ENCODE measurements at regions not wholly inside any gene's neighbourhood (a gene's known extent, or its start where the extent isn't known, plus 50 kb on each side); places are given as distances from the start of the nearest gene placed in this dataset.
"Not testable (repeated sequence)": the region's sequence is repeated elsewhere in the genome, so short reads cannot be mapped to it uniquely, and the experiment has no call there.

DNA sequence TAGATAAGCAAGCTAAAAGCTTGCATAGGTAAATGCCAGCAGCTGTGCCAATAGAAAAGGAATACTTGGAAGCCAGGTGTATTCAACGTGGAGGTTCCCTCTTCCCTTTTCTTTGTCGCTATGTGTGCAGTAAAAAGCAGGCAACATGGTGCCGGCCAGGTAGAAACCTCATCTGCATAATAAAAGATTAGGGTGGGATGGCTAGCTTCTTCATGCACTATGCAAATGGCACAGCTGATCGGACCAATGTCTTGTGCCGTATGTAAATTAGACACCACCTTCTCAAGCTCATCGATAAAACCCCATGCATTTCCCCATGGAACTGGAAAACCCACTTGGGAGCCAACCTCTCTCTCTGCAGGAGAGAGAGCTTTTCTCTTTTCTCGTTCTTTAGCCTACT lies 150.9 kb upstream of the FOXK1 start:
- H3K27me3 Mint-ChIP-seq (ENCODE audit: low read depth) = peaks cover 3% of the 10 kb centered on the region
- peaks cover 3% of the 10 kb centered on the region; the same call in 1 of the 2 replicates for H3K4me1 ChIP-seq (ENCODE audit: insufficient read depth, low read length)
- no peak overlapping the region for H3K23ac ChIP-seq (ENCODE audit: insufficient read length, low read depth, low read length)
- no peak for TF ChIP-seq CTCF (conservative IDR thresholded peaks at IDR 0.05)
- H3K9ac ChIP-seq (ENCODE audit: extremely low read depth, insufficient read length, low read length) = no peak overlapping the region
- no peak overlapping the region for H4K5ac ChIP-seq (ENCODE audit: insufficient read length, low read depth, low read length)
- H2AK5ac ChIP-seq (ENCODE audit: insufficient read length, low read length) = no peak overlapping the region
- no CpG with 5 or more reads among the region's 7 CpGs for WGBS (ENCODE audit: extremely low coverage, insufficient read length, low lambda C conversion rate)
- no peak overlapping the region for H4K91ac ChIP-seq (ENCODE audit: insufficient read length, low read depth, low read length)
- H3K4ac ChIP-seq (ENCODE audit: low read depth, low read length) = no peak overlapping the region
- no peaks in the 10 kb centered on the region for H3K79me1 ChIP-seq (ENCODE audit: insufficient read depth, low read depth, low read length, poor library complexity, severe bottlenecking)
- H3K4me3 Mint-ChIP-seq = peak overlapping the region; percentile 19 to 23; a peak in 1 of 5 replicates
- DNase-seq = peak; percentile 67
- H4K8ac ChIP-seq (replicated peaks; ENCODE audit: insufficient read length, low read depth, low read length) = no peak overlapping the region
- peaks cover 0 to 2% (median 0%) of the 10 kb centered on the region in 3 experiments; a peak in 2 of 7 replicates for H3K36me3 Mint-ChIP-seq (ENCODE audit: insufficient read depth in 1 of 3, low read depth in 3 of 3)
- H3K9me3 ChIP-seq (ENCODE audit: control insufficient read depth, low read depth, low read length) = no peaks in the 10 kb centered on the region
- H3T11ph ChIP-seq (ENCODE audit: low read length) = no peak overlapping the region
- no peak overlapping the region for H2BK120ac ChIP-seq (ENCODE audit: low read depth, low read length, poor library complexity, severe bottlenecking)
- H3K4me1 Mint-ChIP-seq = peaks cover 29% of the 10 kb centered on the region in 2 experiments
- H3K56ac ChIP-seq (ENCODE audit: insufficient read length, low read depth, low read length) = no peak overlapping the region
- H2BK12ac ChIP-seq (ENCODE audit: insufficient read length, low read depth, low read length) = no peak overlapping the region
- no peak overlapping the region for H2BK5ac ChIP-seq (ENCODE audit: insufficient read length, low read length)
- peaks cover 0 to 61% of the 10 kb centered on the region in 2 experiments; a peak in 3 of 5 replicates for H3K9me3 Mint-ChIP-seq
- H3K14ac ChIP-seq (ENCODE audit: insufficient read depth, low read length) = no peak overlapping the region
- H2BK20ac ChIP-seq (ENCODE audit: low read depth, low read length, poor library complexity, severe bottlenecking) = no peak overlapping the region
- no peak overlapping the region for H2AFZ ChIP-seq (ENCODE audit: low read length)
- no peaks in the 10 kb centered on the region for H4K20me1 ChIP-seq (ENCODE audit: control insufficient read depth, insufficient read depth, insufficient read length)
- no peak overlapping the region for H3K4me2 ChIP-seq (ENCODE audit: insufficient read depth, insufficient read length, low read length)
- no peaks in the 10 kb centered on the region for H3K23me2 ChIP-seq (ENCODE audit: insufficient read length, low read depth, low read length, poor library complexity, severe bottlenecking)
- H2BK15ac ChIP-seq (ENCODE audit: low read depth, low read length) = no peak overlapping the region
- H3K79me2 ChIP-seq (ENCODE audit: insufficient read depth, low read length) = no peaks in the 10 kb centered on the region
- peak overlapping the region; percentile 51 for H3K27ac ChIP-seq (ENCODE audit: insufficient read length, low read depth, low read length)
- peak overlapping the region; percentile 66 to 90 (median 70); a peak in 5 of 7 replicates for H3K27ac Mint-ChIP-seq
- H3K27me3 ChIP-seq (ENCODE audit: insufficient read depth, low read length) = no peaks in the 10 kb centered on the region
- no peak overlapping the region for H3K18ac ChIP-seq (ENCODE audit: insufficient read length, low read depth, low read length)

DNA sequence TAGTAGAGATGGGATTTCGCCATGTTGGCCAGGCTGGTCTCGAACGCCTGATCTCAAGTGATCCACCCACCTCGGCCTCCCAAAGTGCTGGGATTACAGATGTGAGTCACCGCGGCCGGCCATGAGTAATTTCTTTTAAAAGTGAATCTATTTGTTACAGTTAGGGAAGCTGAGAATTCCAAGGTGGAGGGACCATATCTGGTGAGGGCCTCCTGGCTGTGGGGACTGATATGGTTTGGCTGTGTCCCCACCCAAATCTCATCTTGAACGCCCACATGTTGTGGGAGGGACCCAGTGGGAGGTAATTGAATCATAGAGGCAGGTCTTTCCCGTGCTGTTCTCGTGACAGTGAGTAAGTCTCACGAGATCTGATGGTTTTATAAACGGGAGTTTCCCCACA lies 148.8 kb upstream of the FOXK1 start:
- not testable (repeated sequence) for H4K91ac ChIP-seq (ENCODE audit: insufficient read length, low read depth, low read length); H2BK120ac ChIP-seq (ENCODE audit: low read depth, low read length, poor library complexity, severe bottlenecking); H3K36me3 Mint-ChIP-seq (ENCODE audit: insufficient read depth in 1 of 3, low read depth in 3 of 3); H3K14ac ChIP-seq (ENCODE audit: insufficient read depth, low read length); H3K79me2 ChIP-seq (ENCODE audit: insufficient read depth, low read length); H3K23ac ChIP-seq (ENCODE audit: insufficient read length, low read depth, low read length); H3T11ph ChIP-seq (ENCODE audit: low read length); H3K9ac ChIP-seq (ENCODE audit: extremely low read depth, insufficient read length, low read length); H4K5ac ChIP-seq (ENCODE audit: insufficient read length, low read depth, low read length); H2BK12ac ChIP-seq (ENCODE audit: insufficient read length, low read depth, low read length); H3K4me3 Mint-ChIP-seq; H3K18ac ChIP-seq (ENCODE audit: insufficient read length, low read depth, low read length); H3K27ac ChIP-seq (ENCODE audit: insufficient read length, low read depth, low read length); H3K27me3 ChIP-seq (ENCODE audit: insufficient read depth, low read length); H3K27ac Mint-ChIP-seq; H2BK15ac ChIP-seq (ENCODE audit: low read depth, low read length); H3K4ac ChIP-seq (ENCODE audit: low read depth, low read length); H2BK5ac ChIP-seq (ENCODE audit: insufficient read length, low read length); H3K79me1 ChIP-seq (ENCODE audit: insufficient read depth, low read depth, low read length, poor library complexity, severe bottlenecking); H4K20me1 ChIP-seq (ENCODE audit: control insufficient read depth, insufficient read depth, insufficient read length); H2AFZ ChIP-seq (ENCODE audit: low read length); H3K4me1 ChIP-seq (ENCODE audit: insufficient read depth, low read length); H3K23me2 ChIP-seq (ENCODE audit: insufficient read length, low read depth, low read length, poor library complexity, severe bottlenecking); H3K27me3 Mint-ChIP-seq (ENCODE audit: low read depth); H4K8ac ChIP-seq (replicated peaks; ENCODE audit: insufficient read length, low read depth, low read length); H3K9me3 ChIP-seq (ENCODE audit: control insufficient read depth, low read depth, low read length); H3K56ac ChIP-seq (ENCODE audit: insufficient read length, low read depth, low read length); H2AK5ac ChIP-seq (ENCODE audit: insufficient read length, low read length); H3K4me2 ChIP-seq (ENCODE audit: insufficient read depth, insufficient read length, low read length); DNase-seq; H2BK20ac ChIP-seq (ENCODE audit: low read depth, low read length, poor library complexity, severe bottlenecking)
- WGBS (ENCODE audit: extremely low coverage, insufficient read length, low lambda C conversion rate) = no CpG with 5 or more reads among the region's 12 CpGs
- H3K9me3 Mint-ChIP-seq = peaks cover 0 to 57% of the 10 kb centered on the region in 2 experiments; a peak in 3 of 5 replicates
- peaks cover 29% of the 10 kb centered on the region in 2 experiments for H3K4me1 Mint-ChIP-seq

Measured in H9 (cell line).